ENCODE measurements at regions not wholly inside any gene's neighbourhood (a gene's known extent, or its start where the extent isn't known, plus 50 kb on each side); places are given as distances from the start of the nearest gene placed in this dataset.

DNA sequence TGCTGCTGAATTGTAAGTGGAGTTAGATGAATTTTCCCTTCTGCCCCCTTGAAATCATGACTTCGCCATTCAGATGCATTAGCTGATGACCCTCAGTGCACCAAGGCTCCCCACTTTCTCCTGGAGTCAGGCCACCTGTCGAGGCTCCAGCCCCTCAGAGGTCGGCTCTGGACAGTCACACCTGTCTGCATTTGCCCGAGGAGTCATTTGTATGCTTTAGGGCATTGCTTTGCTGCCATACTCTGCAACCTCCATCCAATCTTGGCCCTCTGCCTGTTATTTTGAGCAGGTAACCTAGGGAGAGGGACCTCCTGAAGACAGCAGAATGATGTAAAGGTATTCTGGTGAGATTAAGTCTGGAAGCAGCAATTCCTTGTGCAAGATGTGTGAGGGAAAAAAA is 144.8 kb downstream of the MACROH2A1 start:
- H2AFZ ChIP-seq (ENCODE audit: low read length) = no peak overlapping the region
- H3K4me1 ChIP-seq (ENCODE audit: insufficient read depth, low read length) = peaks cover 8% of the 10 kb centered on the region
- no peaks in the 10 kb centered on the region for H3K9me3 ChIP-seq (ENCODE audit: low read depth, low read length)
- TF ChIP-seq, protein P1, sequence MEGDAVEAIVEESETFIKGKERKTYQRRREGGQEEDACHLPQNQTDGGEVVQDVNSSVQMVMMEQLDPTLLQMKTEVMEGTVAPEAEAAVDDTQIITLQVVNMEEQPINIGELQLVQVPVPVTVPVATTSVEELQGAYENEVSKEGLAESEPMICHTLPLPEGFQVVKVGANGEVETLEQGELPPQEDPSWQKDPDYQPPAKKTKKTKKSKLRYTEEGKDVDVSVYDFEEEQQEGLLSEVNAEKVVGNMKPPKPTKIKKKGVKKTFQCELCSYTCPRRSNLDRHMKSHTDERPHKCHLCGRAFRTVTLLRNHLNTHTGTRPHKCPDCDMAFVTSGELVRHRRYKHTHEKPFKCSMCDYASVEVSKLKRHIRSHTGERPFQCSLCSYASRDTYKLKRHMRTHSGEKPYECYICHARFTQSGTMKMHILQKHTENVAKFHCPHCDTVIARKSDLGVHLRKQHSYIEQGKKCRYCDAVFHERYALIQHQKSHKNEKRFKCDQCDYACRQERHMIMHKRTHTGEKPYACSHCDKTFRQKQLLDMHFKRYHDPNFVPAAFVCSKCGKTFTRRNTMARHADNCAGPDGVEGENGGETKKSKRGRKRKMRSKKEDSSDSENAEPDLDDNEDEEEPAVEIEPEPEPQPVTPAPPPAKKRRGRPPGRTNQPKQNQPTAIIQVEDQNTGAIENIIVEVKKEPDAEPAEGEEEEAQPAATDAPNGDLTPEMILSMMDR (IDR thresholded peaks at IDR 0.05; ENCODE audit: extremely low read depth, low read depth, low read length) = no peak
- no peaks in the 10 kb centered on the region for H3K36me3 ChIP-seq (ENCODE audit: insufficient read depth, low read length)
- no peak overlapping the region for H3K4me2 ChIP-seq (ENCODE audit: insufficient read depth, low read length)
- no peaks in the 10 kb centered on the region for H4K20me1 ChIP-seq (ENCODE audit: insufficient read depth, low read length)
- no peak overlapping the region for H3K27ac ChIP-seq (ENCODE audit: low read depth, low read length)
- H3K79me2 ChIP-seq (ENCODE audit: insufficient read depth, low read length) = no peaks in the 10 kb centered on the region
- DNase-seq (ENCODE audit: insufficient read length, low spot score, missing footprints) = no peak
- H3K4me3 ChIP-seq (ENCODE audit: insufficient read depth, low read length) = no peak overlapping the region
- no peaks in the 10 kb centered on the region for H3K27me3 ChIP-seq (ENCODE audit: insufficient read depth, low read length)

DNA sequence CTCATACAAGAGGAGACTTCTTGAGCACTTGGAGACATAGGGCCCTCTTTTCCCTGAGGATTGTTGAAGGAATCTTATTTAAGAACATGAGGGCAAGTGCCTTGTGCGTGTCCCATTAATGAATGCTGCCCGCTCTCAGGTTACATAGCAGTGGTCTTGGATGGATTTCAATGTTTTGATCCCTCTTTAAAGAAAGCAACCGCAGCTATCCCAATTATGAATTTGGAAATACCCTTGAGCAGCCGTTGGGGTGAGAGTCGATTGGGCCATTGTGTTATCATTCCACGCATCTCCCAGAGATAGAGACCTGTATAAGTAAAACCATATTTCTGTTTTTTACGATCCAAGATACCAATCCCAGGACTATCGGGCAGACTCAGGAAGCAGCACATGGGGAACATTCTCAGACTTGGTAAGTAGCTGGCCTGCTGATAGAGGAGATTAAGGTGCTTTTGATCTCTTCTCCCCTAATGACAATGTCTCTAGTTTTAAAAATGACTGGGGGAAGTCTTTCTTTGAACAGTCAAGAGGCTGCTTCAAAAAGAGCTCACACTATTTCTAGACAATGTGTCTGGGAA is 145.3 kb downstream of the MACROH2A1 start:
- Histone ChIP-seq H3K4me1 (ENCODE audit: insufficient read depth, low read length) (peaks cover 9% of the 10 kb centered on the region), H2AFZ (ENCODE audit: low read length) (no peak overlapping the region), H3K79me2 (ENCODE audit: insufficient read depth, low read length) (no peaks in the 10 kb centered on the region), H4K20me1 (ENCODE audit: insufficient read depth, low read length) (no peaks in the 10 kb centered on the region), H3K9me3 (ENCODE audit: low read depth, low read length) (no peaks in the 10 kb centered on the region), H3K4me3 (ENCODE audit: insufficient read depth, low read length) (no peak overlapping the region), H3K4me2 (ENCODE audit: insufficient read depth, low read length) (no peak overlapping the region), H3K36me3 (ENCODE audit: insufficient read depth, low read length) (no peaks in the 10 kb centered on the region), H3K27me3 (ENCODE audit: insufficient read depth, low read length) (no peaks in the 10 kb centered on the region), H3K27ac (ENCODE audit: low read depth, low read length) (no peak overlapping the region)
- TF ChIP-seq, protein P1 (IDR thresholded peaks at IDR 0.05; ENCODE audit: extremely low read depth, low read depth, low read length) = no peak
- no peak for DNase-seq (ENCODE audit: insufficient read length, low spot score, missing footprints)

DNA sequence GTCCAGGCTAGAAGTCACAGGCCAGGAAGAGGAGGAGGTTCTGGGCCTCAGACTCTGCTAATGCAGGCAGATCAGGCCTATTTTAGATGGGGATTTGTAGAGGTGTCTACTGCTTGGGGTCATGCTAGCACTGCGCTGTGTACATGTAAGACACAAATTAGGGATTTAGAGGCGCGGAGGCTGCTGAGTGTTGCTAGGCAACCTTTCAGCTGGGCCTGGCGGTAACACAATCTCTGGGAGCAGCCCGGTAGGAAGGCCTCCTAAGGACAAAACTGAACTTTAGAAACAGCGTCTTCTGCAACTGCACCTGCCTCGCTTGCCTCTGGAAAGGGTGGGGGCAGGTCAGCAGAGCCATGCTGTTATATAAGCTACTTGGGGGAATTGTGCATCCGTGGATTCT is 147.9 kb downstream of the MACROH2A1 start:
- Histone ChIP-seq H3K4me3 (ENCODE audit: insufficient read depth, low read length) (no peak overlapping the region), H4K20me1 (ENCODE audit: insufficient read depth, low read length) (no peaks in the 10 kb centered on the region), H3K4me1 (ENCODE audit: insufficient read depth, low read length) (peaks cover 23% of the 10 kb centered on the region), H3K4me2 (ENCODE audit: insufficient read depth, low read length) (no peak overlapping the region), H3K9me3 (ENCODE audit: low read depth, low read length) (no peaks in the 10 kb centered on the region), H3K36me3 (ENCODE audit: insufficient read depth, low read length) (no peaks in the 10 kb centered on the region), H2AFZ (ENCODE audit: low read length) (no peak overlapping the region), H3K27me3 (ENCODE audit: insufficient read depth, low read length) (no peaks in the 10 kb centered on the region), H3K79me2 (ENCODE audit: insufficient read depth, low read length) (no peaks in the 10 kb centered on the region), H3K27ac (ENCODE audit: low read depth, low read length) (no peak overlapping the region)
- no peak for DNase-seq (ENCODE audit: insufficient read length, low spot score, missing footprints)
- TF ChIP-seq, protein P1 (IDR thresholded peaks at IDR 0.05; ENCODE audit: extremely low read depth, low read depth, low read length) = no peak

DNA sequence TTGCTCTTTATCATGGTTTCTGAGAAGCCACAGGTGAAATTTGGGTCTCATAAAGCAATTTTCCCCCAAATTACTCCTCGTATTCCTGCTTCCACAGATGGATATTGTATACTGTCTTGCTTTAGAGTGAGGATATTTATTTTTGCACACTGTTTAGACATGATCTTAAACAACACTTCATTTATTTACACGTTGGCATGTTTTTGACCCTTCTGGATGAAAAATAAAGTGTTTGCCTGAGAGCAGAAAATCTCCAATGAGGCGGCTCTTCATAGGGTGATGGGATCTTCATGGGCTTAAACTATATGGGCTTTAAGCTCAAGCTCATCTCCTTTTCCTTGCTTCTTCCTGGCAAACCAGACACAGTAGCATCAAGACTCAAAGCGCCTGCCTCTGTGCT is 148.4 kb downstream of the MACROH2A1 start:
- Histone ChIP-seq H3K79me2 (ENCODE audit: insufficient read depth, low read length) (no peaks in the 10 kb centered on the region), H3K27me3 (ENCODE audit: insufficient read depth, low read length) (no peaks in the 10 kb centered on the region), H3K27ac (ENCODE audit: low read depth, low read length) (no peak overlapping the region), H2AFZ (ENCODE audit: low read length) (no peak overlapping the region), H3K4me2 (ENCODE audit: insufficient read depth, low read length) (no peak overlapping the region), H4K20me1 (ENCODE audit: insufficient read depth, low read length) (no peaks in the 10 kb centered on the region), H3K4me3 (ENCODE audit: insufficient read depth, low read length) (no peak overlapping the region), H3K9me3 (ENCODE audit: low read depth, low read length) (no peaks in the 10 kb centered on the region), H3K36me3 (ENCODE audit: insufficient read depth, low read length) (no peaks in the 10 kb centered on the region), H3K4me1 (ENCODE audit: insufficient read depth, low read length) (peaks cover 27% of the 10 kb centered on the region)
- TF ChIP-seq, protein P1 (IDR thresholded peaks at IDR 0.05; ENCODE audit: extremely low read depth, low read depth, low read length) = no peak
- no peak for DNase-seq (ENCODE audit: insufficient read length, low spot score, missing footprints)
